ENCODE measurements at regions not wholly inside any gene's neighbourhood (a gene's known extent, or its start where the extent isn't known, plus 50 kb on each side); places are given as distances from the start of the nearest gene placed in this dataset.

DNA sequence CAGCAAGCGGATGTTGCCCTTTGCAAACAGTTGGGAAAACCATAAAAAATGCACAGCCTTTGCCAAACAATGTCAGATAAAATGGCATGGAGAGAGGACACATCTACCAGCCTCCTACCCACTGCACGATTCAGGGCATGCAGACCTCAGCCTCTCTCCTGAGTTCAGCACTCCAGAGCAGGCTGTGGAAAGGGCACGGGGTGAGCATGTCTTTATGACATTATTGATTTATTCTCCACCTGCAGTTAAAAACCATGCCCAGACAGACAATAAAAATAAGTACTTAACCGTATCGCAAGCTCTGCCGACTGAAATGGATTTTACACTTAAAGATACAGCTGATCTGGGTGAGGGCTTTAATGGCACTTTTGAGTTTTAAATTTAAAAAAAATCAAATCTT is 127.1 kb downstream of the MAF start:
- H3K4me1 Mint-ChIP-seq (ENCODE audit: low read depth, unreplicated experiment) = no peaks in the 10 kb centered on the region
- H3K27me3 Mint-ChIP-seq (ENCODE audit: unreplicated experiment) = peaks cover 3% of the 10 kb centered on the region
- H3K4me3 Mint-ChIP-seq (ENCODE audit: unreplicated experiment) = no peak overlapping the region
- no peaks in the 10 kb centered on the region for H3K36me3 Mint-ChIP-seq (ENCODE audit: unreplicated experiment)
- H3K9me3 Mint-ChIP-seq (ENCODE audit: unreplicated experiment) = no peaks in the 10 kb centered on the region
- TF ChIP-seq, protein P1, sequence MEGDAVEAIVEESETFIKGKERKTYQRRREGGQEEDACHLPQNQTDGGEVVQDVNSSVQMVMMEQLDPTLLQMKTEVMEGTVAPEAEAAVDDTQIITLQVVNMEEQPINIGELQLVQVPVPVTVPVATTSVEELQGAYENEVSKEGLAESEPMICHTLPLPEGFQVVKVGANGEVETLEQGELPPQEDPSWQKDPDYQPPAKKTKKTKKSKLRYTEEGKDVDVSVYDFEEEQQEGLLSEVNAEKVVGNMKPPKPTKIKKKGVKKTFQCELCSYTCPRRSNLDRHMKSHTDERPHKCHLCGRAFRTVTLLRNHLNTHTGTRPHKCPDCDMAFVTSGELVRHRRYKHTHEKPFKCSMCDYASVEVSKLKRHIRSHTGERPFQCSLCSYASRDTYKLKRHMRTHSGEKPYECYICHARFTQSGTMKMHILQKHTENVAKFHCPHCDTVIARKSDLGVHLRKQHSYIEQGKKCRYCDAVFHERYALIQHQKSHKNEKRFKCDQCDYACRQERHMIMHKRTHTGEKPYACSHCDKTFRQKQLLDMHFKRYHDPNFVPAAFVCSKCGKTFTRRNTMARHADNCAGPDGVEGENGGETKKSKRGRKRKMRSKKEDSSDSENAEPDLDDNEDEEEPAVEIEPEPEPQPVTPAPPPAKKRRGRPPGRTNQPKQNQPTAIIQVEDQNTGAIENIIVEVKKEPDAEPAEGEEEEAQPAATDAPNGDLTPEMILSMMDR (IDR thresholded peaks at IDR 0.05; ENCODE audit: partially characterized antibody, unreplicated experiment) = no peak
- H3K27ac Mint-ChIP-seq (ENCODE audit: unreplicated experiment) = no peak overlapping the region
- DNase-seq = no peak

DNA sequence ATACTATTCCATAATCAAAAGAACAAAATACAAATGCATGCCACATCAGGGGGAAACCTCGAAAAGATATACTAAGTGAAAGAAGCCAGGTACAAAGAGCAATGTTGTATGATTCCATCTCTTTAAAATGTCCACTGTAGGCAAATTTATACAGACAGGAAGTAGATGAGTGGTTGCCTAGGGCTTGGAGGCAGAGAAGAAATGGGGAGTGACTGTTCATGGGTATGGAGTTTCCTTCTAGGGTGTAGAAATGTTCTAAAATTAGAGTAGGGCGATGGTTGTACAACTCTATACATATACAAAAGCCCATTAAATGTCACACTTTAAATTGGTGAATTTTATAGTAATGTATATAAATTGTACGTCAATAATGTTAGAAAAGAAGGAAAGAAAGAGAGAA is 128.1 kb downstream of the MAF start:
- Mint-ChIP-seq H3K27ac (ENCODE audit: unreplicated experiment) (no peak overlapping the region), H3K4me3 (ENCODE audit: unreplicated experiment) (no peak overlapping the region), H3K9me3 (ENCODE audit: unreplicated experiment) (no peaks in the 10 kb centered on the region), H3K4me1 (ENCODE audit: low read depth, unreplicated experiment) (no peaks in the 10 kb centered on the region), H3K27me3 (ENCODE audit: unreplicated experiment) (peaks cover 5% of the 10 kb centered on the region), H3K36me3 (ENCODE audit: unreplicated experiment) (no peaks in the 10 kb centered on the region)
- DNase-seq = no peak
- TF ChIP-seq, protein P1 (IDR thresholded peaks at IDR 0.05; ENCODE audit: partially characterized antibody, unreplicated experiment) = no peak

DNA sequence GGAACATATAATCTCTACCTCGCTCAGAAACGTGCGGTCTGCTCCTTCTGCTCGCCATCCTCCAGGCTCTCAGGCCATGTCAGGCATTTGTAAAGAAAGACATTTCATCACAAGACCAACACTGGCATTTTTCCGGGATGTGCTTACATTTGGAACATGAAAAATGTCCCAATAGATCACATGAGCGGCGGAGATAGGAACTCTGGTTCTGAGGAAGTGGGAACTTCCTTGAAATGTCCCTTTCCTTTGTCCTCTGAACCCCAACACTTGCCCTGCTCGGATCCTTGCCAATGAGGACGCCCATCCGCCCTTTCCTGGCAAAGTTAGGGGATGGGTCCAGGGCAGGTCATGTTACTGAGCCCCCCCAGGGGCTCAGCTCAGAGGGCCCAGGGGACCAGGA is 130.5 kb downstream of the MAF start:
- DNase-seq = no peak
- Mint-ChIP-seq H3K4me1 (ENCODE audit: low read depth, unreplicated experiment) (no peaks in the 10 kb centered on the region), H3K36me3 (ENCODE audit: unreplicated experiment) (no peaks in the 10 kb centered on the region), H3K4me3 (ENCODE audit: unreplicated experiment) (no peak overlapping the region), H3K27me3 (ENCODE audit: unreplicated experiment) (peaks cover 5% of the 10 kb centered on the region), H3K27ac (ENCODE audit: unreplicated experiment) (no peak overlapping the region), H3K9me3 (ENCODE audit: unreplicated experiment) (no peaks in the 10 kb centered on the region)
- TF ChIP-seq, protein P1 (IDR thresholded peaks at IDR 0.05; ENCODE audit: partially characterized antibody, unreplicated experiment) = no peak

DNA sequence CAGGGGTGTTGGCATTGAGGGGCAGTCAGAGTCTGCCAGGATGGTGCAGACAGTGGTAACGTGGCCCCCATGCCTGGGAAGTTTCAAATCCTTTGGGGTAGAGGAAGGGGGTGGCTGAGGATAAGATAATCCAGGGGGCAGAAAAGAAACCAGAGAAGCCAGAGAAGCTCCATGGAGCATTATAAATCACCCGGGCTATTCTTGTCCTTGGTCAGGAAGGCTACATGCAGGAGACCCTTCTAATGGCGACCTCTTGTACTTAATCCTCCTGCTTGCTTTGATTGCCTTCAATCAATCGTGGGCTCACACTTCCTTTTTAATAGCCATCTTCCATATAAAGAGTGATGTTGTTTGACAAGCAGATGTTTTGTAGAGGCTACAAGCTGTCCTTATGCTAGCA is 131.9 kb downstream of the MAF start:
- no peaks in the 10 kb centered on the region for H3K4me1 Mint-ChIP-seq (ENCODE audit: low read depth, unreplicated experiment)
- TF ChIP-seq, protein P1 (IDR thresholded peaks at IDR 0.05; ENCODE audit: partially characterized antibody, unreplicated experiment) = no peak
- H3K27ac Mint-ChIP-seq (ENCODE audit: unreplicated experiment) = no peak overlapping the region
- DNase-seq = no peak
- H3K4me3 Mint-ChIP-seq (ENCODE audit: unreplicated experiment) = no peak overlapping the region
- H3K27me3 Mint-ChIP-seq (ENCODE audit: unreplicated experiment) = peaks cover 5% of the 10 kb centered on the region
- H3K9me3 Mint-ChIP-seq (ENCODE audit: unreplicated experiment) = no peaks in the 10 kb centered on the region
- H3K36me3 Mint-ChIP-seq (ENCODE audit: unreplicated experiment) = no peaks in the 10 kb centered on the region

DNA sequence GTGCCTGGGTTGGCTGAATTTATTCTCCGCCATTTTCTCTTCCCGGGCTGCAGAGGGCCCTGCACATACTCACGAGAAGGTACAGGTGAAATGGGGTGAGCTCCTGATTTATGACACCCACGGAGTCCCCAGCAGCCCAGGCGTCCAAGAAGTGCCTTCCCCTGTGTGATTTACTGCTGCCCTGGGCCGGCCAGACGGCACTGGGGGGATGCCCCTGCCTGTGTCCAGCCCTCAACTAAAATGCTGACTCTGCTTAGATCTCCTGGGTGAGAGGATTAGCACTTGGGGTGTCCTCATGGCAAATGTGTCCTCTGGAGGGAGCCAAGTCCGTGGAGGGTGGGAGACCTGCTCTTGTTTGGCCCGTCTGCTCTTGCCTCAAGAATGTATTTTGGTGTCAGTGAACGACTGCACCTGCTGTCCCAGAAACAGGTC is 132.4 kb downstream of the MAF start:
- TF ChIP-seq, protein P1 (IDR thresholded peaks at IDR 0.05; ENCODE audit: partially characterized antibody, unreplicated experiment) = no peak
- no peaks in the 10 kb centered on the region for H3K36me3 Mint-ChIP-seq (ENCODE audit: unreplicated experiment)
- no peak overlapping the region for H3K4me3 Mint-ChIP-seq (ENCODE audit: unreplicated experiment)
- no peak for DNase-seq
- no peak overlapping the region for H3K27ac Mint-ChIP-seq (ENCODE audit: unreplicated experiment)
- no peaks in the 10 kb centered on the region for H3K9me3 Mint-ChIP-seq (ENCODE audit: unreplicated experiment)
- H3K27me3 Mint-ChIP-seq (ENCODE audit: unreplicated experiment) = peaks cover 5% of the 10 kb centered on the region
- no peaks in the 10 kb centered on the region for H3K4me1 Mint-ChIP-seq (ENCODE audit: low read depth, unreplicated experiment)

All from glutamatergic neuron (in vitro differentiated cells).